GM12864 (cell line): ENCODE measurements at regions not wholly inside any gene's neighbourhood (a gene's known extent, or its start where the extent isn't known, plus 50 kb on each side); places are given as distances from the start of the nearest gene placed in this dataset.

Experiments used
- DNase-seq: peaks from one replicate; pipeline ENCODE4 v3.0.0-alpha.2; 2011; ENCODE audit warnings: low read depth
- H3K4me3 ChIP-seq: 2 replicates; pipeline ENCODE4 v1.5.1; 2011; ENCODE audit warnings: mild to moderate bottlenecking, low read depth, low read length, control low read depth
- TF ChIP-seq, protein P1 (sequence below): IDR thresholded peaks from 2 replicates; pipeline ENCODE4 v1.5.1; 2011; ENCODE audit warnings: low read depth, mild to moderate bottlenecking, moderate library complexity, low read length, control low read depth, inconsistent platforms; ENCODE audit errors: missing control alignments

DNA sequence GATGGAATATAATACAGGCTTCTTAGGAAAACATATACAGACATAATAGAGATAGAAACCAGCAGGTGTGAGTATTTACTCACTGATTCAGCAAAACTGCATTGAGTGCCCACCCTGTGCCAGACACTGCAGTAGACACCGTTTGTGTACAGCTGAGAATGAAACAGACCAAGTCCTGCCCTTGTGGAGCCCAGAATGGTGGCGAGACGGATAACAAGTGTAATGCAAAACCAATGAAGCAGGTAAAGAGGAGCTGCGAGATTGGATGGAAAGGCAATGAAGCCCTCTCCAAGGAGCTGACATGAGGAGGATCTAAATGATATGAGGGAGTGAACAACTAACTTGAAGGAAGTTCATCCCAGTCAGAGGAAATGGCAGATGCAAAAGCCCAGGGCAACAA, 256.4 kb downstream of the MEX3B start:
- DNase-seq, result no peak
- TF ChIP-seq, protein P1, sequence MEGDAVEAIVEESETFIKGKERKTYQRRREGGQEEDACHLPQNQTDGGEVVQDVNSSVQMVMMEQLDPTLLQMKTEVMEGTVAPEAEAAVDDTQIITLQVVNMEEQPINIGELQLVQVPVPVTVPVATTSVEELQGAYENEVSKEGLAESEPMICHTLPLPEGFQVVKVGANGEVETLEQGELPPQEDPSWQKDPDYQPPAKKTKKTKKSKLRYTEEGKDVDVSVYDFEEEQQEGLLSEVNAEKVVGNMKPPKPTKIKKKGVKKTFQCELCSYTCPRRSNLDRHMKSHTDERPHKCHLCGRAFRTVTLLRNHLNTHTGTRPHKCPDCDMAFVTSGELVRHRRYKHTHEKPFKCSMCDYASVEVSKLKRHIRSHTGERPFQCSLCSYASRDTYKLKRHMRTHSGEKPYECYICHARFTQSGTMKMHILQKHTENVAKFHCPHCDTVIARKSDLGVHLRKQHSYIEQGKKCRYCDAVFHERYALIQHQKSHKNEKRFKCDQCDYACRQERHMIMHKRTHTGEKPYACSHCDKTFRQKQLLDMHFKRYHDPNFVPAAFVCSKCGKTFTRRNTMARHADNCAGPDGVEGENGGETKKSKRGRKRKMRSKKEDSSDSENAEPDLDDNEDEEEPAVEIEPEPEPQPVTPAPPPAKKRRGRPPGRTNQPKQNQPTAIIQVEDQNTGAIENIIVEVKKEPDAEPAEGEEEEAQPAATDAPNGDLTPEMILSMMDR, result no peak
- H3K4me3 ChIP-seq, result no peak overlapping the region

DNA sequence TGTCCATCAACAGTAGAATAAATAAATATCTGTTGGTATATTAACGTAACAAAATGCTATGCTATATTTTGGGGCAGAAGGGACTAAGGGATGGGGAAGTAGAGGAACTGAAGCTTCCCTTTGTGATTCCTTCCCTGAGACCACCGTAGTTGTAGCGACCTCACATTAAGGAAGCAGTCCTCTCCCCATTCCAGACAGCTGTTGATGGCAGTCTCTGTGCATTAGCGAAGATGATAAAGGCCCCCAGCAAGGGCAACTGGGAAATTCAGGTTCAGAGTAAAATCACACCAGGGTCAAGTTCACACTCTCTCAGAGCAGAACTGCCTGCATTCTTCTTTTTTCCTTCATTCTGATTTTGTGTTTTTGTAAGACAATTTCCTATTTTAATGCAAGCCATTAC, 259.0 kb downstream of the MEX3B start:
- DNase-seq, result no peak
- TF ChIP-seq, protein P1, result no peak
- H3K4me3 ChIP-seq, result no peak overlapping the region

DNA sequence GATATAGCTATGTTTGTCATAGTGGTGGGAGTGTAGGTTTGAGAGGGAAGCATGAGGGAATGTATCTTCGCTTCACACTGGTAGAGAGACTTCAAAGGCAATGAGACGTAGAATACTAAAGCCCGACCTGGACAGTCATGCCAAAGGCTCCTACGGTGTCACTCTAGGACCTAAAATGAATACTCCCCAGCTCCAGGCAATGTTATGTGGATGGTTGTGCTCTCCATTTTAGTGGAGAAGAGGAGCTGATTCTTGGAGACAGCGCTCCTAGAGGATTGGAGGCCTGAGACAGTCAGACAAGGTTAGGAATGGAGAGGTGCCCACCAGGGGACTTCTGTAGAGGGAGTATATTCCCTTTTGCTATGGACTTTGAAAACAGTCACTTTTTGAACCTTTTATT, 260.1 kb downstream of the MEX3B start:
- H3K4me3 ChIP-seq, result no peak overlapping the region
- no peak for DNase-seq
- TF ChIP-seq, protein P1, result no peak

DNA sequence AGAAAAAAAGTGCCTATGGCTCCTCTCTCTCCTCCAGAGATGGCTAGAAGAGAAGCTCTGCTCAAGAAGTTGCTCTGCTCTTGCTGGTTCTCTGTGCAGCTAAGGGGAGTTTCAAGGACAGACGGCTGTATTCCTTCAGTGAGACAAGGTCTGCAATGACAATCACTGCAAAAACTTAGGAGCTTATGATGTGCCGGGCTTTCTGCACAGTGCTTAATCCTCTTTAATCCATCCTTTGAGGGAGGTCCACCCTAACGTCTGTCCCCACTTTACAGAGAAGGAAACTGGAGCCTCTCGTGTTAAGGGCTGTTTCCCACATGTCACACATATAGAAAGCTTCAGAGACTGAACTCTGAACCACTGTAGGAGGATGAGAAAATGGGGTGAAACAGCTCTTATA, 260.6 kb downstream of the MEX3B start:
- TF ChIP-seq, protein P1, result no peak
- H3K4me3 ChIP-seq, result no peak overlapping the region
- DNase-seq, result no peak

DNA sequence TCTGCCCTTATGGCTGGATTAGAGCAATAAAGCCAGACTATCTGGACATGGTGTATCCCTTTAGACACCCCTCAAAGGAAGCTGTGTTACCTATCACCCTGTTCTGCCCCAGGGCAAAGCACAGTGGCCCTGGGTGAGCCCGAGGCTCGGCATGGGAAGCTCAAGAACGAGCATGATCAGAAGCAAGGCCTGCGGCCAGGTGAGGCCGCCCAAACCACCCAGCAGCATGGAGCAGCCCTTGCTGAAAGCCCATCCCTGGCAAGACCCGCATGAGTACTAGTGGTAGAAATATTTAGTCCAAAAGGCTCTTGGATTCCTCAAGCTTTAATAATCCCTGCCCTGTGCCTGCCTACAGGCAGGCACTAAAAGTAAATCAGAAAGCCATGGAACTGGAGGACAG, 261.1 kb downstream of the MEX3B start:
- no peak overlapping the region for H3K4me3 ChIP-seq
- TF ChIP-seq, protein P1, result no peak
- no peak for DNase-seq

DNA sequence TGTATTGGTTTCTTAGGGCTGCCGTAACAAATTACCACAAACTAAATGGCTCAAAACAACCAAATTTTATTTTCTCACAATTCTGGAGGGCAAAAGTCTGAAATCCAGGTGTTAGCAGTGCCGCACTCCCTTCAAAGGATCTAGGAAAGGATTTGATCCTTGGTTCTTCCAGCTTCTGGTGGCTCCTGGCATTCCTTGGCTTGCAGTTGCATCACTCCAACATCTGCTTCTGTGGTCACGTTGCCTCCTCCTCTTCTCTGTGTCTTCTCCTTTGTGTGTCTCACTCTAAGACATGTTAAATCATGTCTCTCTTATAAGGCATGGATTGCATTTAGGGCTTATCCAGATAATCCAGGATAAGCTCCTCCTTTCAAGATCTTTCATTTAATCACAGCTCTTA, 262.2 kb downstream of the MEX3B start:
- TF ChIP-seq, protein P1, result no peak
- no peak for DNase-seq
- H3K4me3 ChIP-seq, result no peak overlapping the region

DNA sequence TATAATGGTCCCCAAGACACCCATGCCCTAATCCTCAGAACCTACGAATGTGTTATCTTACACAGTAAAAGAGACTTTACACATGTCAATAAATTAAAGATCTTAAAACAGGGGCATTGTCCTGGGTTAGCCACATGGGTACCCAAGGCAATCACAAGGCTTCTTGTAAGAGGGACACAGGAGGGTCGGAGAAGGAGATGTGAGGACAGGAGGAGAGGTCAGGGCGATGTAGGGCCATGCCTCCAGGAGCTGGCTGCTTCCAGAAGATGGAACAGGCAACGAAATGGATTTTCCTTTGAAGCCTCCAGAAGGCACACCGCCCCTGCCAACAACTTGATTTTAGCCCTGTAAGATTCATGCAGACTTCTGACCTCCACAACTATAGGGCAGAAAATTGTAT, 262.7 kb downstream of the MEX3B start:
- no peak overlapping the region for H3K4me3 ChIP-seq
- DNase-seq, result no peak
- TF ChIP-seq, protein P1, result no peak
